ENCODE measurements at regions not wholly inside any gene's neighbourhood (a gene's known extent, or its start where the extent isn't known, plus 50 kb on each side); places are given as distances from the start of the nearest gene placed in this dataset.

GRCh38 chr15:35929740-35930444, 383.9 kb upstream of the DPH6 start:
- no peak for TF ChIP-seq POLR2A (IDR thresholded peaks at IDR 0.05; ENCODE audit: low read depth, low read length)
- TF ChIP-seq POLR2AphosphoS5 (IDR thresholded peaks at IDR 0.05; ENCODE audit: low read depth, low read length) = no peak
